Uterus (tissue), 3 donors: ENCODE measurements at regions not wholly inside any gene's neighbourhood (a gene's known extent, or its start where the extent isn't known, plus 50 kb on each side); places are given as distances from the start of the nearest gene placed in this dataset.

Source experiments
- DNase-seq, 2 donors: peaks; one replicate each; pipeline ENCODE4 v3.0.0-alpha.2; 2019 to 2020
- H3K27ac ChIP-seq, 2 donors: fragments of 200-600 bp; sonication (generic); 1 replicate in 1 of 2; 2 replicates in 1 of 2; pipeline ENCODE4 v1.5.1; 2016 to 2018
- H3K27me3 ChIP-seq, 2 donors: fragments of 200-600 bp; sonication (generic); one replicate each; pipeline ENCODE4 v1.5.1; 2018 to 2019; ENCODE audit warnings: control low read depth in 1 of 2
- H3K36me3 ChIP-seq, 2 donors: fragments of 200-600 bp; sonication (generic); one replicate each; pipeline ENCODE4 v1.5.1; 2019; ENCODE audit warnings: control low read depth in 1 of 2
- H3K4me1 ChIP-seq, 2 donors: fragments of 200-600 bp; sonication (generic); one replicate each; pipeline ENCODE4 v1.5.1; 2018 to 2019; ENCODE audit warnings: control low read depth in 1 of 2
- H3K4me3 ChIP-seq, 2 donors: fragments of 200-600 bp; sonication (generic); 1 replicate in 1 of 2; 2 replicates in 1 of 2; pipeline ENCODE4 v1.5.1; 2018 to 2019; ENCODE audit warnings: mild to moderate bottlenecking in 1 of 2
- H3K9me3 ChIP-seq, 2 donors: fragments of 200-600 bp; sonication (generic); one replicate each; pipeline ENCODE4 v1.5.1; 2019; ENCODE audit warnings: control low read depth in 1 of 2
- CTCF ChIP-seq, 4 experiments: fragments of 200-600 bp in 2 of 4; fragments of 450-650 bp in 2 of 4; sonication (generic) in 2 of 4; IDR thresholded peaks; one replicate each; pipeline ENCODE4 v1.5.1; 2016 to 2019; ENCODE audit warnings: antibody characterized with exemption in 4 of 4, mild to moderate bottlenecking in 2 of 4, moderate library complexity in 1 of 4
- POLR2A ChIP-seq, 2 donors: fragments of 450-650 bp; IDR thresholded peaks; one replicate each; pipeline ENCODE4 v1.6.1; 2016; ENCODE audit warnings: antibody characterized with exemption in 2 of 2, mild to moderate bottlenecking in 1 of 2, moderate library complexity in 1 of 2
- intact Hi-C: fragments of 100-400 bp; cut with DNase I; formaldehyde crosslinking; loops from one replicate; pipeline ENCODE4 v1.15.1; 2023; ENCODE audit warnings: low total_unique reads
- donor health status: DM: yes; HTN: yes; CAD: no.

GRCh38 chr1:188089461-188089860, 1260.7 kb downstream of the PLA2G4A start:
- Histone ChIP-seq H3K4me1 (no peaks in the 10 kb centered on the region), H3K27me3 (no peaks in the 10 kb centered on the region), H3K4me3 (no peak overlapping the region), H3K9me3 (no peaks in the 10 kb centered on the region), H3K27ac (no peak overlapping the region), H3K36me3 (no peaks in the 10 kb centered on the region)
- TF ChIP-seq CTCF (IDR thresholded peaks at IDR 0.05), result no peak
- TF ChIP-seq POLR2A (IDR thresholded peaks at IDR 0.05), result no peak
- intact Hi-C loops, result no loop called here
- no peak for DNase-seq

- Histone ChIP-seq H3K9me3 (no peaks in the 10 kb centered on the region), H3K4me3 (no peak overlapping the region), H3K36me3 (no peaks in the 10 kb centered on the region), H3K4me1 (no peaks in the 10 kb centered on the region), H3K27me3 (no peaks in the 10 kb centered on the region), H3K27ac (no peak overlapping the region)
- intact Hi-C loops, result loop anchor here (5.0 kb wide), 1 partner anchor 131 kb away; no protein-coding TSS in a partner anchor
- DNase-seq, result no peak
- TF ChIP-seq POLR2A (IDR thresholded peaks at IDR 0.05), result no peak
- no peak for TF ChIP-seq CTCF (IDR thresholded peaks at IDR 0.05)
These were observed 1267.8 kb downstream of the PLA2G4A start for GRCh38 chr1:188096521-188096920.

- Histone ChIP-seq H3K27me3 (no peaks in the 10 kb centered on the region), H3K36me3 (no peaks in the 10 kb centered on the region), H3K27ac (no peak overlapping the region), H3K4me3 (no peak overlapping the region), H3K9me3 (no peaks in the 10 kb centered on the region), H3K4me1 (no peaks in the 10 kb centered on the region)
- no peak for DNase-seq
- intact Hi-C loops, result no loop called here
- TF ChIP-seq CTCF (IDR thresholded peaks at IDR 0.05) (no peak), POLR2A (IDR thresholded peaks at IDR 0.05) (no peak)
These were observed 1288.7 kb downstream of the PLA2G4A start for GRCh38 chr1:188117436-188117835.

- Histone ChIP-seq H3K9me3 (no peaks in the 10 kb centered on the region), H3K27me3 (no peaks in the 10 kb centered on the region), H3K36me3 (no peaks in the 10 kb centered on the region), H3K4me1 (no peaks in the 10 kb centered on the region), H3K27ac (no peak overlapping the region), H3K4me3 (no peak overlapping the region)
- no peak for TF ChIP-seq CTCF (IDR thresholded peaks at IDR 0.05)
- TF ChIP-seq POLR2A (IDR thresholded peaks at IDR 0.05), result no peak
- no peak for DNase-seq
- intact Hi-C loops, result no loop called here
These were observed 1293.9 kb downstream of the PLA2G4A start for GRCh38 chr1:188122646-188123045.

- no peaks in the 10 kb centered on the region for H3K36me3 ChIP-seq
- H3K27me3 ChIP-seq, result no peaks in the 10 kb centered on the region
- no peak overlapping the region for H3K27ac ChIP-seq
- intact Hi-C loops, result no loop called here
- H3K4me3 ChIP-seq, result no peak overlapping the region
- TF ChIP-seq POLR2A (IDR thresholded peaks at IDR 0.05) (no peak), CTCF (IDR thresholded peaks at IDR 0.05) (no peak)
- no peak for DNase-seq
- no peaks in the 10 kb centered on the region for H3K4me1 ChIP-seq
- H3K9me3 ChIP-seq, result no peaks in the 10 kb centered on the region
These were observed 1298.8 kb downstream of the PLA2G4A start for GRCh38 chr1:188127507-188127906.
